Duodenal mucosa (tissue), 2 donors: ENCODE measurements at regions not wholly inside any gene's neighbourhood (a gene's known extent, or its start where the extent isn't known, plus 50 kb on each side); places are given as distances from the start of the nearest gene placed in this dataset.

Experiments used
- H3K27ac ChIP-seq: one replicate; pipeline ENCODE4 v1.7.0; 2013; ENCODE audit warnings: low read depth, low read length
- H3K27me3 ChIP-seq, 2 donors: one replicate each; pipeline ENCODE4 v1.7.0; 2013; ENCODE audit warnings: low read length in 2 of 2, control low read depth in 1 of 2; ENCODE audit not compliant: insufficient read depth in 2 of 2, control insufficient read depth in 1 of 2
- H3K36me3 ChIP-seq, 2 donors: one replicate each; pipeline ENCODE4 v1.7.0; 2013; ENCODE audit warnings: low read length in 2 of 2, control low read depth in 1 of 2; ENCODE audit not compliant: insufficient read depth in 2 of 2, control insufficient read depth in 1 of 2
- H3K4me1 ChIP-seq, 2 donors: one replicate each; pipeline ENCODE4 v1.7.0; 2013; ENCODE audit warnings: low read length in 2 of 2, control low read depth in 1 of 2; ENCODE audit not compliant: insufficient read depth in 2 of 2, control insufficient read depth in 1 of 2
- H3K4me3 ChIP-seq, 2 donors: one replicate each; pipeline ENCODE4 v1.7.0; 2013; ENCODE audit warnings: low read length in 2 of 2, low read depth in 1 of 2
- H3K9ac ChIP-seq, 2 donors: one replicate each; pipeline ENCODE4 v1.7.0; 2013; ENCODE audit warnings: low read length in 2 of 2, low read depth in 1 of 2
- H3K9me3 ChIP-seq, 2 donors: one replicate each; pipeline ENCODE4 v1.7.0; 2013; ENCODE audit warnings: low read length in 2 of 2, control low read depth in 1 of 2; ENCODE audit not compliant: control insufficient read depth in 1 of 2

GRCh38 chr6:114989279-114989964 is 646.6 kb upstream of the HS3ST5 start:
- Histone ChIP-seq H3K9ac (no peak overlapping the region), H3K4me3 (no peak overlapping the region), H3K27ac (no peak overlapping the region), H3K9me3 (no peaks in the 10 kb centered on the region), H3K36me3 (no peaks in the 10 kb centered on the region), H3K4me1 (no peaks in the 10 kb centered on the region), H3K27me3 (no peaks in the 10 kb centered on the region)

GRCh38 chr6:114987281-114987680 is 644.5 kb upstream of the HS3ST5 start:
- Histone ChIP-seq H3K36me3 (no peaks in the 10 kb centered on the region), H3K27ac (no peak overlapping the region), H3K4me3 (no peak overlapping the region), H3K9ac (no peak overlapping the region), H3K27me3 (no peaks in the 10 kb centered on the region), H3K9me3 (no peaks in the 10 kb centered on the region), H3K4me1 (no peaks in the 10 kb centered on the region)

GRCh38 chr6:114955363-114955762 is 612.5 kb upstream of the HS3ST5 start:
- H3K9me3 ChIP-seq = no peaks in the 10 kb centered on the region

GRCh38 chr6:114952229-114952628 is 609.4 kb upstream of the HS3ST5 start:
- no peak overlapping the region for H3K9ac ChIP-seq
- no peak overlapping the region for H3K27ac ChIP-seq
- H3K4me3 ChIP-seq = no peak overlapping the region
- H3K9me3 ChIP-seq = no peaks in the 10 kb centered on the region
- no peaks in the 10 kb centered on the region for H3K27me3 ChIP-seq
- no peaks in the 10 kb centered on the region for H3K36me3 ChIP-seq
- H3K4me1 ChIP-seq = no peaks in the 10 kb centered on the region

More at GRCh38 chr6:114955363-114955762, 612.5 kb upstream of the HS3ST5 start:
- Histone ChIP-seq H3K9ac (no peak overlapping the region), H3K27ac (no peak overlapping the region), H3K4me3 (no peak overlapping the region), H3K36me3 (no peaks in the 10 kb centered on the region), H3K4me1 (no peaks in the 10 kb centered on the region), H3K27me3 (no peaks in the 10 kb centered on the region)

GRCh38 chr6:114945392-114945791 is 602.6 kb upstream of the HS3ST5 start:
- Histone ChIP-seq H3K4me1 (no peaks in the 10 kb centered on the region), H3K36me3 (no peaks in the 10 kb centered on the region), H3K4me3 (no peak overlapping the region), H3K27me3 (no peaks in the 10 kb centered on the region), H3K9me3 (no peaks in the 10 kb centered on the region), H3K27ac (no peak overlapping the region), H3K9ac (no peak overlapping the region)

GRCh38 chr6:114941078-114941477 is 598.3 kb upstream of the HS3ST5 start:
- Histone ChIP-seq H3K4me3 (no peak overlapping the region), H3K27ac (no peak overlapping the region), H3K4me1 (no peaks in the 10 kb centered on the region), H3K9ac (no peak overlapping the region), H3K9me3 (no peaks in the 10 kb centered on the region), H3K27me3 (no peaks in the 10 kb centered on the region), H3K36me3 (no peaks in the 10 kb centered on the region)

GRCh38 chr6:114940181-114940580 is 597.4 kb upstream of the HS3ST5 start:
- Histone ChIP-seq H3K36me3 (no peaks in the 10 kb centered on the region), H3K9me3 (no peaks in the 10 kb centered on the region), H3K27ac (no peak overlapping the region), H3K4me1 (no peaks in the 10 kb centered on the region), H3K9ac (no peak overlapping the region), H3K4me3 (no peak overlapping the region), H3K27me3 (no peaks in the 10 kb centered on the region)

- H3K27ac ChIP-seq = no peak overlapping the region
- H3K27me3 ChIP-seq = no peaks in the 10 kb centered on the region
- no peaks in the 10 kb centered on the region for H3K4me1 ChIP-seq
- H3K4me3 ChIP-seq = no peak overlapping the region
- H3K9me3 ChIP-seq = peaks cover 0 to 3% of the 10 kb centered on the region in 2 donors
- H3K36me3 ChIP-seq = no peaks in the 10 kb centered on the region
- no peak overlapping the region for H3K9ac ChIP-seq
These were observed 596.8 kb upstream of the HS3ST5 start for GRCh38 chr6:114939630-114940029.

- Histone ChIP-seq H3K9me3 (peaks cover 0 to 12% of the 10 kb centered on the region in 2 donors), H3K4me3 (no peak overlapping the region), H3K9ac (no peak overlapping the region)
These were observed 593.3 kb upstream of the HS3ST5 start for GRCh38 chr6:114936080-114936479.

GRCh38 chr6:114934079-114934478 is 591.3 kb upstream of the HS3ST5 start:
- no peak overlapping the region for H3K9ac ChIP-seq
- H3K27me3 ChIP-seq = no peaks in the 10 kb centered on the region
- H3K36me3 ChIP-seq = no peaks in the 10 kb centered on the region

More at GRCh38 chr6:114936080-114936479, 593.3 kb upstream of the HS3ST5 start:
- Histone ChIP-seq H3K27ac (no peak overlapping the region), H3K36me3 (no peaks in the 10 kb centered on the region), H3K4me1 (no peaks in the 10 kb centered on the region), H3K27me3 (no peaks in the 10 kb centered on the region)

More at GRCh38 chr6:114934079-114934478, 591.3 kb upstream of the HS3ST5 start:
- H3K4me3 ChIP-seq = no peak overlapping the region
- no peak overlapping the region for H3K27ac ChIP-seq
- H3K4me1 ChIP-seq = no peaks in the 10 kb centered on the region
- H3K9me3 ChIP-seq = peaks cover 0 to 12% of the 10 kb centered on the region in 2 donors
